ENCODE measurements at regions not wholly inside any gene's neighbourhood (a gene's known extent, or its start where the extent isn't known, plus 50 kb on each side); places are given as distances from the start of the nearest gene placed in this dataset.

- DNase-seq = no peak
Observed at GRCh38 chr4:26141911-26142638, 178.7 kb upstream of the RBPJ start.

- DNase-seq = no peak
Observed at GRCh38 chr4:26144526-26145155, 176.2 kb upstream of the RBPJ start.

- DNase-seq = no peak
Observed at GRCh38 chr4:26145212-26145611, 175.6 kb upstream of the RBPJ start.

- DNase-seq = no peak
Observed at GRCh38 chr4:26148927-26149326, 171.9 kb upstream of the RBPJ start.

- no peak for DNase-seq
Observed at GRCh38 chr4:26150948-26151347, 169.9 kb upstream of the RBPJ start.

GRCh38 chr4:26151615-26152014 lies 169.2 kb upstream of the RBPJ start:
- DNase-seq = no peak

- no peak for DNase-seq
Observed at GRCh38 chr4:26152056-26152455, 168.8 kb upstream of the RBPJ start.

GRCh38 chr4:26157541-26157940 lies 163.3 kb upstream of the RBPJ start:
- no peak for DNase-seq

- DNase-seq = no peak
Observed at GRCh38 chr4:26160591-26160990, 160.2 kb upstream of the RBPJ start.

- DNase-seq = no peak
Observed at GRCh38 chr4:26161030-26161824, 159.6 kb upstream of the RBPJ start.

GRCh38 chr4:26162101-26162500 lies 158.7 kb upstream of the RBPJ start:
- DNase-seq = no peak

- no peak for DNase-seq
Observed at GRCh38 chr4:26163425-26164362, 157.1 kb upstream of the RBPJ start.

GRCh38 chr4:26171501-26171900 lies 149.3 kb upstream of the RBPJ start:
- DNase-seq = no peak

- no peak for DNase-seq
Observed at GRCh38 chr4:26171941-26172340, 148.9 kb upstream of the RBPJ start.

GRCh38 chr4:26173619-26174018 lies 147.2 kb upstream of the RBPJ start:
- no peak for DNase-seq

GRCh38 chr4:26174027-26174426 lies 146.8 kb upstream of the RBPJ start:
- no peak for DNase-seq

- DNase-seq = no peak
Observed at GRCh38 chr4:26175006-26175786, 145.6 kb upstream of the RBPJ start.

- no peak for DNase-seq
Observed at GRCh38 chr4:26175905-26176470, 144.8 kb upstream of the RBPJ start.

GRCh38 chr4:26176598-26177149 lies 144.1 kb upstream of the RBPJ start:
- DNase-seq = no peak

GRCh38 chr4:26178854-26179253 lies 142.0 kb upstream of the RBPJ start:
- no peak for DNase-seq

- DNase-seq = no peak
Observed at GRCh38 chr4:26179316-26179760, 141.5 kb upstream of the RBPJ start.

All from stimulated activated naive CD4-positive, alpha-beta T cell (primary cell).